Sciatic nerve (tissue), 2 donors: ENCODE measurements at regions not wholly inside any gene's neighbourhood (a gene's known extent, or its start where the extent isn't known, plus 50 kb on each side); places are given as distances from the start of the nearest gene placed in this dataset.

Experiments
- ATAC-seq: fragments of 200-7000 bp; cut with Tn5 transposase; one replicate; pipeline ENCODE4 v1.9.1; 2020; ENCODE audit warnings: mild to moderate bottlenecking, moderate library complexity
- DNase-seq: peaks from one replicate; pipeline ENCODE4 v3.0.0-alpha.2; 2020; ENCODE audit warnings: low spot score
- intact Hi-C: fragments of 100-400 bp; cut with DNase I; formaldehyde crosslinking; loops from one replicate; pipeline ENCODE4 v1.14.2; 2022
- donor health status: DM: no; HTN: no; CAD: no.
- donor health status: DM: no; HTN: no; CAD: no.

DNA sequence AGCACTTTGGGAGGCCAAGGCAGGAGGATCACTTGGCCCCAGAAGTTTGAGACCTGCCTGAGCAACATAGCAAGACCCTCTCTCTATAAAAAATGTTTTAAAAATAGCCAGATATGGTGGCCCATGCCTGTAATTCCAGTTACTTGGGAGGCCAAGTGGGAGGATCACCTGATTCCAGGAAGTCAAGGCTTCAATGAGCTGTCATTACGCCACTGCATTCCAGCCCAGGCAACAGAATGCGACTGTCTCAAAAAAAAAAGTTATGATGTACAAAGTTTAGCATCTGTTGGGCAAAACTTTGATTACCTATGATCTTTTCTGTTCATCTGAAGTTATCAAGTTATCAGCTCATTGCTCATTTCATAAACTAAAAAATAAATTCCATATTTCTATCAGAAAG, 504.1 kb upstream of the PKDCC start:
- no peak for ATAC-seq
- no peak for DNase-seq
- intact Hi-C loops, result no loop called here

DNA sequence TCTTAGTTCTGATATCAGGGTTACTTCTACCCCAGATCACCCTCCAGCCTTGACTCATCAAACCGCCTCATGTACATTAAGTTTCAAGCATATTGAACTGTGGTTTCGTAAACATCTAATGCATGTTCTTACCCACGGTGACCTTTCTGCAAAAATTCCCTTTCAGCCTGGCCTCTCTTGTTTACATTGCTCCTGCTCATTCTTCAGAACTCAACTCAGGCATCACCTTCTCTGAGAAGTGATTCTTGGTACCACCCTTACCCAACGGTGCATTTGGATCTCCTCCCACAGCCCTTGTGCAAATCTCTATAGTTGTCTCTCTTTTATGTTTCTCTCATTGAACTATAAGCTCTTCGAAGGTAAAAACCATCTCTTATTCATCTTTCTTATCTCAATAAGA, 503.1 kb upstream of the PKDCC start:
- DNase-seq (no peak), ATAC-seq (no peak)
- intact Hi-C loops, result loop anchor here (5.0 kb wide), 1 partner anchor 1397 kb away; no protein-coding TSS in a partner anchor

DNA sequence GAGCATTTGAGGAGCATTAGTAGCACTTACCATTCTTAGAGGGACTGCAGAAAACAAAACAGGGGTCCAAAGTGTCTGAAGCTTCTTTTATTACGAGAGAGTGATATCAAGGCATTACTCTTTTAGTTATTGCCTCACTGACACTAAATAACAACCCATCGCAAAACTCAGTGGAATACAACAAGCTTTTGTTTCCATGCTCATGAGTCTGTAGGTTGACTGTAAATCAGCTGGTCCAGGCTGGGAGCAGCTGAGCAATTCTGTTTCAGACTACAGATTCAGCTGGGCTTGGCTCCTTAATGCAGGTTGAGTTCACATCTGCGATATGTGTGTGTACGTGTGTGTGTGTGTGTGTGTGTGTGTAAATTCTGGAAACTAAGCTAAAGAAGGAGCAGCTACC, 501.8 kb upstream of the PKDCC start:
- intact Hi-C loops, result loop anchor here (5.0 kb wide), 1 partner anchor 1399 kb away; no protein-coding TSS in a partner anchor
- no peak for DNase-seq
- no peak for ATAC-seq

DNA sequence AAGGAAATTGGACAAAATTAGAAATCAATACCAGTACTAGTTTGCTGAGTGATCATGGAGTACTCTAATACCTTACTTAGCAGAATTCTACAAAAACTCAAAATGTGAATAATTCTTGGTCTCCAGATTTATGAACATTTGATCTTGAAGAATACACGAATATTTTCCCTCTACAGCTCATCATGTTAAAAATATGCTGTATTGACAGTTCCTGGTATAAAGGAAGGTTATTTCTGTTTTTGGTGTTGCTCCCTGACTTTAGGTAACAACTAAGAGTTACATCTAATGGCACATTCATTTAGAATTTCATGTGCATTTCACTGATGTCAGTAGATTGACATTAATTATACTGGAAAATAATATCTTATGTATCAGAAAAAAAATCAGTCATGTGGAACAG, 479.2 kb upstream of the PKDCC start:
- DNase-seq (no peak), ATAC-seq (no peak)
- intact Hi-C loops, result no loop called here

DNA sequence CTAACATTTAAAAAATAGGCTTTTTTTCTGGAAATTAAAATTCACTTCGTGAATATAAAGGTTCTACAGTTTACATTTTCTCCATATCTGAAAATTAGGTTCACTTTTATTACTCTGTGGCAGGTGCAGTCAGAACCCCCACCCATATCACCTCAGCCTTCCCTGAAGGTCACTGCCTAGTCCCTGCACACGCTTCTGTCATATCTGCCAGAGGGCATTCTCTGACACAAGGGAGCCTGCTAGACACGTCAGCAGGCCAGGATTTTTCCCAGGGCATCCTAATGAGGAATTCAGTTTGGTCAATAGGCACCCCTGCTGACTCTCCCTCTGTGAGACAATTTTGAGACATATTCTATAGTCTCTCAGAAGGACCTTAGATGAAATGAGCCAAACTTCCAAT, 475.7 kb upstream of the PKDCC start:
- DNase-seq (no peak), ATAC-seq (no peak)
- intact Hi-C loops, result no loop called here

DNA sequence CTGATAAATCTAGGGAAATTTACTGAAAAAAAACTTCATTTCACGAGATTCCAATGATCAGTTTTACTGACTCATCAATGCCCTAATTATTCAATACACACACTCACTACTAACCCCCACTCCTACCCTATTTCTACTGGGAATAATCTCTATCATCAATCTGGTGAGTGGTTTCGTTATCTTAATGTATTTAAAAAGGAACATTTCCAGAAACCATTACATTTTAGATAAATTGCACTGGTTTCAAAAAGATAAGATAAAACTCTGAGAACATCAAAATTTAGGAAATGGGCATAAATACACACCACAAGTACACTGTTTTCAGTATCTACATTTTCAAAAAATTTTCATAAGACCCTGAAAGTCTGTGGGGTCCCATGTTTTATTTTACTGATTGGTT, 471.4 kb upstream of the PKDCC start:
- DNase-seq, result no peak
- no peak for ATAC-seq
- intact Hi-C loops, result no loop called here

DNA sequence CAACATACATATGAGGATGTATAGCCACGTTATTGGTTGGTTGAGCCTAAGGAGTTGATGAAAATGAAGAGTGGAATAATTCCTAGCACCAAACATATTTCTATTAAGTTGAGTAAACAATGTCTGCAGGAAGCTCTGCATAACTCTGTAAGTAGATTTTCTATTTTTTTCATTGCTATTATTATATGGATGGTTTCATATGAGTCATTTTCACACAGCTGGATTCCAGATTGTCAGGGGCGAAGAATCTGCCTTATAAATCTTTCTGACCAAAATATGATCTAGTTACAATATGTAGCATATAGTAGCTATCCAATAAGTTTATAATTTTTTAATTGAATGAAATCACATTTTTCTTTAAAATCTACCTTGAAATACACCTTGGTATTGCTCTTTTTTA, 468.0 kb upstream of the PKDCC start:
- ATAC-seq (no peak), DNase-seq (no peak)
- intact Hi-C loops, result no loop called here

DNA sequence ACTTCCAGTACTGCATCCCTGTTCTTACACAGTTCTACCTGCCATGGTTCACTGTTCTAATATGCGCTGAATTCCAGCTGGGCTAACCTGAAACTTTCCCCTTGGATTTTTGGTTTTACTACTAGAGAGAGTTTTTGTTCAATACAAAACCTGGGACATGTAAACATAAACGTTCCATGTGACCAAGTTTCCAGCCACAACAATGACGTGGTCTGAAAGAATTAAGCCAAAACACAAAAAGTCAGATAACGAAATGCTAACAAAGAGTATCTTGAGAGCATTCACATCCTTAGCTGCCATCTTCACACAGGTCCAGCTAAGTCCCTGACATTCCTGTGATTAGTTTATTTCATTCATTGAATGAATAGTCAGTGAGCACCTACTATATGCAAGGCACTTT, 467.0 kb upstream of the PKDCC start:
- intact Hi-C loops, result no loop called here
- no peak for DNase-seq
- ATAC-seq, result no peak

DNA sequence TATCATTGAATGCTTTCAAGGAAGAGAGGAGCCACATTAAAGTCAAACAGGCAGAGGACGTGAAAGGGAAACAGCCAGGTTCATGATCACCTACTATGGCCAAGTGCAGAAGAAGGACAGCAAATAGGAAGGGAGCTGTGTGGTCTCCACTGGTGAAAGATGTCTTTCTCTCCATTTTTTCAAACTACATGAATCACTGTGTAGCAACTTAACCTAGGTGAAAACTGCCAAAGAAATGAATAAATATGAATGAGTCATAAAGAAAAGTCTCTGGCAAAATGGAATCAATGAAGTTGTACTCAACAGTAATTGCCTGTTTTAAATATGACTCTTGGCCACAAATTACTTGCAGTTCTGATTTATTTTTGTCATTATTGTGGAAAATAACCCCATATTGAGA, 452.6 kb upstream of the PKDCC start:
- no peak for DNase-seq
- ATAC-seq, result no peak
- intact Hi-C loops, result no loop called here

DNA sequence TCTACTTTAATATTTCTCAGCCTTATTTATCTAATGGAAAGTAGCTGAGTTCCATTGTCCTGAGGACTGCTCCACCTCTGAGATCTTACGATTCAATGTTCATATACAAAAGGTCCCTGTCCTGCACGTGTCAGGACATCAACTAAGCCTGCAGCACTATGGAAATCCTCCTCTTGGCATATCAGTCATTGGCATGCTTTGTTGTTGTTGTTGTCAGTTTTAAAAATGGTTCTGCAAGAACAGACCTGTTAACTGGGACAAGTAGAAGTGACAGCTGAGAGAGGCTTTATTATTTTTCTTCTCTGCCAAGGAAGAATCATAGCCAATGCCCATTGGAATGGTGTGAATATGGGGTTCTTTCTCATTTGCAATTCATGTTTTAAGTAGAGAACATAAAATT, 450.1 kb upstream of the PKDCC start:
- intact Hi-C loops, result no loop called here
- DNase-seq (no peak), ATAC-seq (peak; percentile 8)

DNA sequence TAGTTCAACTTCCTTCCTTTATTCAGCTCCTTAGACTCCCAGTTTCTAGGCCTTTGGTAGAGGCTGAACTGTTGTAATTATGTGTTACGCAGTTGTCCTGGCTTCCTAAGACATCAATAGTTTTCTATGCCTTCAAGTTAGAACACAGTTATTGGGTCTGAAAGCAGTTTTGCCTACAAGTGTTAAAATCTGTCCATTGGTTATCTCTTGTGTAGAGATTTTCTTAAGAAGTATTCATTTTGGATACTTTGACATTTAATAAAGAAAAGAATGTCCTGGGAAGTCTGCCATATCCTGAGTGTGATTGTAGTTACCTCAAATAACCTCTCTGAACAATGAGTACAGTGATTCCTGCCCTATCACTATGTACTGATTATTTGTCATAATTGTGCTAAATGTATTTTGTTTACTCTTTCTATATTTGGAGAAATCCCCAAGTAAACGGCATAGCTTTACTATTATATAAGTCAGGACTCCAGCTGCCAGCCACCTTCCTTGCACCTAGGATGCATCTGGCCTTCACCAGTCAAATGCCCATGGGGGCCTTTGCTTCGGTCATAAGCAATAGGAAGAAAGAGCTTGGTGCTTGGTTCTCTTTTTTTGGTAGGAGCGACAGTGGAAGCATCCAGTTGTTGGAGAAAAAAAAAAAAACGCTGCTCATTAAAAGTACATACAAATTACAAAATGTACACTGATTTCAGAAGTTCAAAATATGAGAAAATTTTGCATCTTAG, 449.5 kb upstream of the PKDCC start:
- intact Hi-C loops, result no loop called here
- ATAC-seq (peak; percentile 95), DNase-seq (no peak)

DNA sequence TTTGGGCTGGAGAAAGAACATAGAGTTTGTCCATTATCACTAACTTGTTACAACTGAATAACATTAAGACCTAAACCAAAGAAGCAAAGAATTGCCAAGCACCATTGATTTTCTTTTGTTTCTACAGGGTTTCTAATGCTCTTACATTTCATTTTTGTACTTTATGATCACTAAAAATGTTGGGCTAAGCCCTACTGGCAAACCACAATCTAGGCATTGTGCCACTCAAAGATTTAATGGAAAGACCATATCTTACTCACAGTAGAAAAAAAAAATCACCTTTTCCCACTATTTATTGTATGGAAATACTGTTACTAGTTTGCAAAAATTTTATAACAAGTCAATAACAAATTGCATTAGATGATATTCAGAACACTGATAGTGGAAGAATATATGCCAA, 447.4 kb upstream of the PKDCC start:
- DNase-seq (no peak), ATAC-seq (no peak)
- intact Hi-C loops, result no loop called here

DNA sequence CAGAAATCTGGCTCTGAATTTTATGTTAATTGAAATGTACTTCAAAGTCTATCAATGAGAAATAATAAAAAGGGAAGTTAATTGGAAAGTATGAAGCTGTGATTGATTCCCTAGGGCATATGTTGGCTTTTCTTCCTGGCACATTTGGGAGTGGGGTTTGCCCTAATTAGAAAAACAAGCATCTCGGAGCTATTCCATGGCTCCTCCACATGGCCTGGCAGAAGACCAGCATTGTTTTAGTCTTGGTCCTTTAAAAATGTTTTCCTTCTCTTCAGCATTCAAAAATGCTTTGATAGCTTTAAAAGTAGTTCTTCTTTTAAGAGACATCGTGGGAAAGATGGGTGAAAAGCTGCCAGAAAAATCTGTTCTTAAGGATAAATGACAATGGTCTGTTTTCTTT, 445.5 kb upstream of the PKDCC start:
- ATAC-seq, result no peak
- DNase-seq, result no peak
- intact Hi-C loops, result no loop called here

DNA sequence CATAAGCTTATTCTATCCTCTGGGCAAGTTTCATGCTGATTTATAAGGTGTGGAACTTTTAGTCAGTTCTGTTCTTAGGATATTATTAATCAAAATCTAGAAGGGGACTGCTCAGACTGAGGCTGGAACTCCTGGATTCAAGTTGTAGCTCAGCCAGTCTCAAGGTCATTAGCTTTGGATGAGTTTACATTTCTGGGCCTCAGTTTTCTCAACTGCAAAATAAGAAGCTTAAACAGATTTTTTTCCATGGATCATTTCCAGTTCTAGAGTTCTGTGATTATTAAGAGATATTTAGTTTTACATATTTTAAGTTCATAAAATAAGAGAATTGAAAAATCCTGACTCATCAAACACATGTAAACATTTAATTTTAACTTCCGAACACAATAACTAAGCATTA, 442.5 kb upstream of the PKDCC start:
- ATAC-seq (no peak), DNase-seq (no peak)
- intact Hi-C loops, result no loop called here

DNA sequence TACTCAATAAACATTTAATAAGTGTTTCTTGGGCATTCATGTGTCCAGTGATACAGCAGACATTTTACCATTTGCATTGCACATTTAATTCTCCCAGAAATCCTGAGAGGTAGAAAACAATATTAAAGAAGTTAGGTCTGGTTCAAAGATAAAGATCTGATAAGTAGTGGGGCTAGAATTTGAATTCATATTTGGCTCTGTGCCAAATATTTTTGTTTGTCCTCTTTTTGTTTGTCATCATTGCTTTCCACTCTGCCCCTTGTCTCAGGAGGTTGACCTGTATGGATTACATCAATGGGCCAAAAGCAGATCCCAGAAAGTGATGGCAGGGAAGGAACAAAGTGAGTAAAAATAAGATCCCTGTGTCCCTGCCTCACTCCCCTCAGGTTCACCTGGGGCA, 441.9 kb upstream of the PKDCC start:
- intact Hi-C loops, result no loop called here
- ATAC-seq, result no peak
- DNase-seq, result no peak

DNA sequence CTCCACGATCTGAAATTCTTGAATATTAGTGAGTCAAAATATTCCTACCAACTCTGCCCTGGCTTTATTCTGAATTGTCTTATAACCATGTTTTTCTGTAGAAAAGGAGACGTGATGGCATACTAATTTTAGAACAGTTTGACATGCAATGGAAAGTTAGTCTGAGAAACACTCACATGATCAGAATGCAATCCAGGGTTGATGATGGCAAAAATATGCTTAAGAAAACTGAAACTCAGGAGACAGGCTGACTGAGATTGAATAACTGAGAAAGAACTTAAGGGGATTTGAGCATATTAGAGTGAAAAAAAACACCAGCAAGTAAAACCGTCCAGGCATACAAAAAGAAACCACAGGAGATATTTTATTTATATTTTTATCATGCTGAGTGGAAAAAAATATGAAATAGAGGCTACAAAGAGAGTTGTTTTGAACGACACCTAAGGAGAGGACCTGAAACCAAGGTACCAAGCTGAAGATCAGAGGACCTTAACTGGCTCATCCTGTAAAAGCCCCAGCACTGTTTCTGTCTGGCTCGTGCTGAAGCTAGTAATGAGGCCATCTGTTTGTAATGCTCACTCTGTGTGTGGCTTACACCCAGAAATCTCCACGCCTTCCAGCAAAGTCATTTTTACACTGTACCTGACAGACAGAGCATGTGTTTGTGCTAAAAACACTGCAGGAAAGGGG, 437.2 kb upstream of the PKDCC start:
- DNase-seq (no peak), ATAC-seq (peak; percentile 91)
- intact Hi-C loops, result no loop called here

DNA sequence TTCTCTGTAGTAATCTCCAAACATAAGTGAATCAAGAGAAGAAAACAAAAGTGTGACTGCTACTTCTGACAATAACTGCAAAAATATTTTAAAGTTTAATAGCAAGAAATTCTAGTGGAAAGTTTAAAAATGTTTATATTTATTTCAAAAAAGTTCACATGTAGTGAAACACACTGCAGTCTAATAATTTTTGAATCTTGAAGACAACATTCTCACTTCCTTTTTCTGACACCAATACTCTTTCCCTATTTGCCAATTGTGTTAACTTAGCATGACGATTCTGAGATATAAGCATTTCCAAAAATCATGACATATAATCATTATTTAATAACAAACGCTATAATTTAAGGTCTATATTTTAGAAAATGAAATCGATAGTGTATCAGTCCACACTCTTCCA, 429.1 kb upstream of the PKDCC start:
- ATAC-seq (no peak), DNase-seq (no peak)
- intact Hi-C loops, result no loop called here

DNA sequence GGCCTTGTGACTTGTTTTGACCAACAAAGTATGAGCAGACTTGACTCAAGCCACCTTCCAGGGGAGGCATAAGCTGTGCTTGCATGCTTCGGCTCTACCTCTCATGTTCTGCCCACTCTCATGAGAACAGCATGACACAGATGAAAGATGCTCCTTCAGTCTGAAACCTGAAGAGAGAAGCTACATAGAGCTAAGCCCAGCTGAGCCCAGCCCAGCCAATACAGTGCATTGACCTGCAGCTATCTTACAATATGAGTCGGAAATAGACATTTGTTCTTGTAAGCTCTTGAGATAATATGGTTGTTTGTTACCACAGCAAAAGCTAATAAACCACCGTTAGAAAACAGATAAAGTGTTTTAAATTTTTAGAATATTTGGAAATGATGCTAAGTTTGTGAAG, 426.7 kb upstream of the PKDCC start:
- ATAC-seq, result no peak
- no peak for DNase-seq
- intact Hi-C loops, result no loop called here

DNA sequence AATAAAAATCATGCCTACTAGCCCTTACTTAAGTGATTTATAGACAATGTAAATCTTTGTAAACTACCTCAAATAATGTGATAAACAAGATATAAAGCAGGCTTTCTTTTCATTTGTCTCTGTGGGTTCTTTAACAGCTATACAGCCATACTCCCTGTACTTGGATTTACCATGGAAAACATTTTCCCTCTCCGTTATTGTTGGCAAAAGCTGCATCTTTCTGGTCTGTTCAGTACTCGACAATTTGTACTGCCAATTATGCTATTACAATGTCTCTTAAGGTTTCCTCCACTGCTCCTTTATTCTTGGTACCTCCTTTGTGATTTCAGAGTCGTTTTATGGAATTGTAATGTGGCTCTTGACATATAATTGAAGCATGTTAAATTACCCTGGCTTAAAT, 426.3 kb upstream of the PKDCC start:
- no peak for ATAC-seq
- no peak for DNase-seq
- intact Hi-C loops, result no loop called here

DNA sequence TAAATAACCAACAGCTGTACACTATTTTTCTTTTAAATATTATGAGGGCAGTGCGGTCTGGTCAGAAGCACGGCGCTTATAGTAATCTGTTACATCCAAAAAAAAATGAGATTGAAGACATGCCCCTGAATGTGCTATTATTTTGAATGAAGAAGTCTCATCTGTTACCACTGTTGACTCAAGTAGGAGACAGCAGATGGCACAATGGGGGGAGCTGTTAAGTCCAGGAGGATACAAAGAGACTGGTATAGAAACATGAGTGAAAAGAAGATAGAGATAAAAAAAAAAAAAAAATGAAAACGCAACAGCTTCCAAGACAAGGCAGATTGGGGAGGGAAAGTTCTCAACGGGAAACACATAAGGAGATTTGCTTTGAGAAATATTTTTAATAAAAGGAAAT, 425.5 kb upstream of the PKDCC start:
- intact Hi-C loops, result no loop called here
- no peak for DNase-seq
- no peak for ATAC-seq

DNA sequence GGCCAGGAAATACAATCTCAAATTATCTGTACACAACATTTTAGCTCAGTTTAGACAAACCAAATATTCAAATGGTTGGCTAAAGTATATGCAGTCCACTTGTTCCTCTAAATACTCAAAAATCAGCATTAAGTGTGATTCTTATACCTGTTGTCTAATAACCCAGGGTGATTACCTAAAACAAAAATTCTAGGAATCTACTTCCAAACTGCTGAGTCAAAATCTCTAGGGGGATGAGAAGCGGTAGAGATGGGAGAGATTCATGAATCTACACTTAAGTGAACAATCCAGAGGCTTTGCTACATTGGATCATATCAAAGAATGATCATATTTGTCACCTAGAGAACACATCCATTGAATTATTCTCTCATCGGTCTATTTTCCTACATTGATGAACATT, 420.9 kb upstream of the PKDCC start:
- DNase-seq, result no peak
- no peak for ATAC-seq
- intact Hi-C loops, result no loop called here
